GM19452 (cell line): ENCODE measurements at regions not wholly inside any gene's neighbourhood (a gene's known extent, or its start where the extent isn't known, plus 50 kb on each side); places are given as distances from the start of the nearest gene placed in this dataset.

ENCODE experiments used
- ATAC-seq: cut with Tn5 transposase; IDR thresholded peaks from one replicate; pipeline ENCODE4 v1.9.1; 2021; ENCODE audit not compliant: unreplicated experiment

DNA sequence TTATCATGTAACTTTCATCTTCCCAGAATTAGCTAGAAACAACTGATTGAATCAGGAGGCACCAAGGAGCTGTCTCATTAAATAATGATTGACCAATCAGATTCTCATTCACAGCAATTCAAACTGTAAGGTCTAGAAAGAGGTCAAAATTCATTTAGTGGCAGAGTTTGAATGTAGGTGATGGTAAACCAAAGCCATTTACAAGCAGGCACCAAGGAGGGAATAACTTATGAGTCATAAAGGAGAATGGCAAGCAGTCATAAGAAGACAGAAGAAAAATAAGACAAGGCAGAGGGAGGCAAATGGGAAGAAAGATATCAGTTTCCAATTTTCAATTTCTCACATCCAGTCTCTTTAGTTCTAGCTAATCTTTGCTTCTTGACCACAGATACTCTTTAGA is 52.9 kb upstream of the DEFB112 start:
- ATAC-seq, result no peak

DNA sequence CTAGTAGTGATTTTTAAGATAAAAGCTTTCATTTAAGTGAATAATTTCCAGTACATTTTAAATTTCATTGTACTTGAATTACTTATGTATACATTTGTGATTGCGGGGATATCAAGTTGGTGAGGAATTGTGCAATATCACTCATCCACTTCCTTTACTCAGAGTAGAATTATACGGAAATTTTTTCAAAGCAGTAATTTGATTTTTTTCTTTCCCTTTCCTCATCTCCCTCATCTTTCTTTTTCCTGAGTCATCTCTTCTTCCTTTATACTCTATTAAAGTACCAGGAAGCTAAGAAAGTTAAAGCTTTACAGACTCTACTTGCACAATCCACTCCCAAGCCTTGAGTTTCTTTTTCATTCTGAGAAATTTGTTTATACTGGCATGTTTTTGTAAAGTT is 60.9 kb upstream of the DEFB112 start:
- ATAC-seq, result no peak

DNA sequence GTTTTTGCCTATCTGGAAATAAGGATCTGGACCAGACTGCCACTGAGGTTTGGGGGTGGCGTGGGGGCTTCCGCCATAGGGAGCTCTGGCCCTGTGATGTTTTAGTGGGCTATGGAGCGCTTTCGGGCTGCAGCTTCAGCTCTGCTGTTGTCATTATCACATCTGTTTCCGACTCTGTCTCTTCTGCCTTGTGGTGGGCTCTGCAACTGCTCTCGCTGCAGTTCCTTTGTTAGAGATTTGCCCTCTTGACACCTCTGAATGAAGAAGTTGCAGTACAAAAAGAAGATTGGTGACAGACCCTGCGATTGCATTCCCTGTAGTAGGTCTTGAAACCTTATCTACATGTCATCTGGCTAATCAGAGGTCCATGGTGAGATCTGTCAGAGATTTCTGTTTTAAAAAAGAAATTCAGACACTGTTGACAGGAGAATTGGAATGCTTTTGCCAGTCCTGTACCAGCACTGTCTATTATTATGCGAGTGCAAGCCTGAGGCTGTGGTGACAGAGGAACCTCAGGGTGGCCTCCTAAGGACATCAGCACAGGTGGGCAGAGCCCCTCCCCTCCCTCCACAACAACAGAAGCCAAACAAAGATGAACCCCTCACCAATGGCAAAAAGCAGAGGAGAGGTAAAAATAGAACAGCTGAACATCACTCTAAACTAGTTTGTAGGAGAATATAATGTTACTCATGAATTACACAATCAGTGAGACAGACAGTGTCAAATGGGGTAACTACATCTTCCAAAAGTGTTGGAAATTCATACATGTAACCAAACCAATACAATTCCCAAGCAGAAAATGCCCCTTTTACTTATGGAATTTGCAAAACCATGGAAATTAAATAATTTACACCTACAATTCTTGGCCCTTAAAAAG is 63.5 kb upstream of the DEFB112 start:
- ATAC-seq, result no peak

DNA sequence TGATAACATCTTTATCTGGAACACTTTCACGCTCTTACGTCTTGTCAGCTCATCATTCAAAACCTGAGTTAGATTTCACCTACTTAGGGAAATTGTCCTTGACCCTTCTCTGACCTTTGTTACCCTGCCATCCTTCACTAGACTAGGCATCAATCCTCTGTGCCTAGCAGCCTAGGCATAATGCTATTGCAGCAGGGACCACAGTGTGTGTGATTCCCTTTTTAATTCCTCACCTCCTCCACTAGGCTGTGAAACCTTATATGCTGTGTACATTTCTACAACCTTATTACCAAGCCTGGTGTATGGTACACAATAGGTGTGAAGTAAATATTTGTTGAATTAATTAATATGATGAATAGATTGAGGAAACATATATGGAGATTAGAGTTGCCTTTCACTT is 66.7 kb upstream of the DEFB112 start:
- no peak for ATAC-seq

DNA sequence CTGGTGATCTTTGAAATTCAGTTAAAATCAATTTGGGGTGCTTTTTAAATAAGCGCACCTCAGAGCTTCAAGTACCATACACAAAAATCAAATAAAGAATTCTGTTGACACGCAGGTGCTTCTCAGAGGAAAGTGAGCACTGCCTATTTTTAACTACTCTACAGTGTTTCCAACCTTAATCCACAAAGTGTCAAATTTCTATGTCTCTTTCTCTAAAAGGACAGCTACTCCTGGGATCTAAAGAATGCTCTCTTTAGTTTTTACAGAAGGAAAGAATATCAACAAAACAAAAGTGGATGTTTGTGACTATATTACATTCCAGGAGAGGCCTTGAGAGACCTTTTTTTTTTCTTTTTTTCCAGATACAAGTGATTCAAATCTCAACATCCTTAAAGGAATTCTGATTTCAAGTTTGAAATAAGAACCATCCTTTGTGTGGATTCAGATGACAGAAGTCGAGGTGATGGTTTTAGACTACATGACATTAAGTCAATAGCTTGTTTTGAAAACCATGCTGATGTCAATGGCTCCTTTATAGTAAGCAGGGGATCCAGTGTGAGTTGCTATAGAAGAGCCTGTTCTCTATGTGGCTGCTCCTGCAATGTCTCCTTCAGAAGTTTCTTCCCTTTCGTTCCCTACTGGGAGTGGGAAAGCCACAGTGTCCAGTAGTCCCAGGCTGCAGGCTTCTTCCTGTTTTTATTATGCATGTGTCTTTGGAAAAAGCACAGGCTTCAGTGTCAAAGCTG is 67.2 kb upstream of the DEFB112 start:
- no peak for ATAC-seq

DNA sequence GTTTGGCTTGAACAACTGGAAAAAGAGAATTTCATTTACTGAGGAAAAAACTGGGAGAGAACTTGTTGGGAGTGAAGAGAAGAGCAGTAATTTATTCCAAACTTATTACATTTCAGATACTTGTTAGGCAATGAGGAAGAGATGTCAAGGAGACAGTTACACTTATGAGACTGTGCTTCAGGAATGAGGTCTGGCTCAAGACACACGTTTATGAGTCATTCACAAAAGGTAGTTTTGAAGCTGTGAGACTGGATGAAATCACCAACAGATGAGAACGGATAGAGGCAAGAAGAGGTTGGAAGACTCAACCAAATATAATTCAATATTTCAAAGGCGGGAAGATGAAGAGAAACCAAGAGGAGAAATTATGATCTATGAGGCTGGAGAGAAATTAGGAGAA is 70.6 kb upstream of the DEFB112 start:
- ATAC-seq, result no peak

DNA sequence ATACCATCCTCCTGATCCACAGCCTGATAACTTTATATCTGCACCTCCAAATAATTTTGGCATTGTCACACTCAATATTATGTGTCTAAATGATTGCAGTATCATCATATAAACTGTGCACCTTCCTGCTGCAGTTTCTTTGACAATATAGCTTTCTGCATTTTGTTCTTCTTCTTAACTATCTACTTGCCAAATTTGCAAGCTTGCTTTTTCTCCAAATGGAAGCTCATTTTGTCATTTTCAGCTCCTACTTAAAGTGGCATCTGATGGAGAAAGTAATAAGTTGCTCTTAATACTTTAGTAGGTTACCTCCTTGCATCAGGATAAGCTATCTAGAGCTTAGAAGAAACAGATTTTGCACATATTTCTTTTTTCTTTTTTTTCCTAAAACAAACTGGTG is 74.0 kb upstream of the DEFB112 start:
- no peak for ATAC-seq

DNA sequence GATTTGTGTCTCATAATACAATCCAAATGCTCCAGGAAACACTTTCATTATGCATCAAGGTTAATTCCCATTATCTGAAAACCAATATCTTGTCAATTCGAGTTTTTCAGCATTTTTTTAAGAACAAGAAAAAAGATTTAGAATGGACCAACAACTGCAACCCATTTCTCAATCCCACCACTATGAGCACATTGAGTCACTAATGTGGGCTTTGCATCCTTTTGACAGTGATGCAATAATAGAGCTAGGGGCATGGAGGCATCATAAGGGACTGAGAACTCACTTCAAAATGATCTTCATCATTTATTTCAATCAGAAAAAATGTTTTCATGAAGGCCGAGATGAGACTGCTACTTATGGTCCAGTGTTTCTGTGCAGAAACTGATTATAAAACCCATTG is 74.8 kb upstream of the DEFB112 start:
- ATAC-seq, result no peak

DNA sequence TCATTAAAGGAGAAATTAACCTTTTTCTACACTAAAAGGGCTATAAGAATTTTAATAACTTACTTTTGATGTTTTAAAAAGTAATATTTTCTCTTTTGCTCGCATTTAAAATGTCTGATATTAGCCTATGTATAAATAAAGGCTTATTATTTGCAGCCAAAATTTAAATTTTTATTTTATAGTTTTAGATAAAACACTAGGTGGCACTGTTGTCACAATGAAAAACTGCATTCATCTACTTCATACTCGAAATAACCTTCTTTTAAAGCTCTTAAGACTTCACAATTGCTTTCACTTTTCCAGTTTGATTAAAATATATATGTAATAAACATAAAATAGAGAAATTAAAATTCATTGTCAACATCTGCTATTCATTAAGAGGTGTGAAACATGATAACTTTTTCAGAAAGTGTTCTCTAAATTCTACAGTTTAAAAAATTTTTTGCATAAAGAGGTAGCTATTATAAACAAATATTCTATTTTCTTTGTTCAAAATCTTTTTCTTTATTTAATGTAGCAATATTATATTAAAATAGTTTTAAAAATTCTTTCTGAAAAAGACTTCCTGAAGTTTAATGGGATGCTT is 78.8 kb upstream of the DEFB112 start:
- no peak for ATAC-seq

DNA sequence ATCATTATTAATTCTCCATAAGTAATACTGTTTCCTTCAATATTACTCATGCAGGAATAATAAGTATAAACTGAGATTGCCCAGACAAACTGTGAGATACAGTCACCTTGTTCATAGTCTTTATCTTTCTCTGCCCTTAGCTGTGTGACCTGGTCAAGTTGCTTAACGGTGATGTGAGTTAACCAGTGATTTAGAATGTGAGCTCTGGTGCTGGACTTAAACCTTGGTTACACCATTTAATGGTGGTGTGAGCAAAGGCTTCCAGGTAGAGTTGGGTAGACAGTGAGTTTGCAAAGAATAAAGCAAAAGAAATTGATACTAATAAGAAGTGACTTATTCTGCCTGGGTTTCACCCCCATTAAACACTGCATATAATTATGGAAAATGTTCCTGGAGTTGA is 86.2 kb upstream of the DEFB112 start:
- ATAC-seq, result no peak

DNA sequence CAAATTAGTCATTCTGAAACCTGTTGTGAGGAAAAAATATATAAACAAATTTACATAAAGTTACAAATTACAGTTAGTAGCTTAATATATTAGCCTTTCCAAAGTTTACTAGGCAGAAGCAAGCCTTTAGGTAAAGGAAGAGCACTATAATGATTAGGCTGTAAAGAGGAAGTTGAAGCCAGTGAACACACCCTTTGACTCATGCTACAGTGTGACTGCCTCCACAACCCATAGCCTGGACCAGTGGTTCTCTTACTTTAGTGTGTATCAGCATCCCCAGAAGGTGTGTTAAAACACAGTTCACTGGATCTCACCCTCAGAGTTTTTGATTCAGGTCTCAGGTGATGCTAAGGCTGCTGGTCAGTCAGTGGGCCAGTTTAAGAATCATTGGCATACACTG is 91.4 kb upstream of the DEFB112 start:
- ATAC-seq, result no peak

DNA sequence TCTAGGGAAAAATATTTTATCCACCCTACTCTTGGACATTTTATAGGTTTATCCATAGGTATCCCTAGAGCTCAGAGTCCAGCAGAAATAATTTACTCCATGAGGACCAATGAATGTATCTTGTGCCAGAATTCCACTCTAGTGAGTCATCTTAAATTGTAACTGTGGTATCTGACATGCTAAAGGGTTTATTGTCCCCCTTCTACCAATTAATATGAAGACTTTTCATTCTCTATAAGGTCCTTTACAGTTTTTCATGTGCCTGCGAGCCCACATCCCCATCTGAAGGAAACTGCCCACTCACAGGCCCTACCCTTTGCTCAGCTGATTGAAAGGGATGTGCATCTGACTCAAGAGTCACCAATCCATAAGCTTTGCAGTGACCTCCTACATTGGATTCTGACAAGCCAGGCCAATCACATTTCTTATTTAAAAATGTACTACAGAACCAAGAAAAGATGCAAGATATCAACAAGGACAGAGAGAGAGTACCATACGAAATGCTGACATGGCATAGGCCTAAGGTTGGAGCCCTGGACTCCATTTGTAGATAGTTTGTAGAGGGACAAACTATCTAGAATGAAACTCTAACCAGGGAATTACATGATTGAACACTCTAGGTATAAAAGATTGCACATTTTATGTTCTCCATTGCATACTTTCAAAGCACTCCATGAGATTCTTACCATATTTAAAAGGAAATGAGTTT is 93.4 kb upstream of the DEFB112 start:
- no peak for ATAC-seq

DNA sequence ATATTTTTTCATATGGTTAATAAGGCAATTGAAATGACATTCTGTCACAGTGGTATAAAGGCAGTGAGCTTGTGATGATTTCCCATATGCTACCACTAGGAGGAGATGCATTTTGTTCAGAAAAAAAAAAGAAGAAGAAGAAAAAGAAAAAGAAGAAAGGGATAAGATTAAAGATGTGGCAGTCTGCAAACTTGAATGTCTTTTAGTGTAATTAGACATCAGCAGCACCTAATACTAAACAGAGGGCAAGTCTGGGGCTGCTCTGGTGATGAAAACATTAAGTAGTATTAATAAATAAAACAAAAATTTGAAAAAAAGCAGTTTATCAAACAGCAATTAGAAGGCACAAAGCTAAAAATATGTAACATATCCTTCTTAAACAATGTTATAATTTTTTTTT is 95.4 kb upstream of the DEFB112 start:
- no peak for ATAC-seq

DNA sequence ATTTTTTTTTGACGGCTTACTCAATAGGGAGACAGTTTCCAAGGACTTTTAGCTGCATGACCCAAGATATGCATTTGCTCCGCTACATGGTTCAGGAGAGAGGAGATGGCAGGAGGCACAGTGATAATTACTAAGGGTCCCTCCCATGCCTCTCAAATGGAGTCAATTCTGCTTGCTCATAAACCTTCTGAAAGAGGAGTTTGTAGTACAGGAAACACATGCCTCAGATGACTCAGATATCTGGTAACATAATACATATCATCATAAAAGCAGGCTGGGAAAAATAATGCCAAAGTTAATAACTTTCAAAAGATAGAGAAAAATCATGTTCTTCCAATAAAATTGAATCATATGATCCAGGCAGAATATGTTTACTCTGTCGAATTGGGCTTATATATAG is 97.6 kb upstream of the DEFB112 start:
- ATAC-seq, result no peak

DNA sequence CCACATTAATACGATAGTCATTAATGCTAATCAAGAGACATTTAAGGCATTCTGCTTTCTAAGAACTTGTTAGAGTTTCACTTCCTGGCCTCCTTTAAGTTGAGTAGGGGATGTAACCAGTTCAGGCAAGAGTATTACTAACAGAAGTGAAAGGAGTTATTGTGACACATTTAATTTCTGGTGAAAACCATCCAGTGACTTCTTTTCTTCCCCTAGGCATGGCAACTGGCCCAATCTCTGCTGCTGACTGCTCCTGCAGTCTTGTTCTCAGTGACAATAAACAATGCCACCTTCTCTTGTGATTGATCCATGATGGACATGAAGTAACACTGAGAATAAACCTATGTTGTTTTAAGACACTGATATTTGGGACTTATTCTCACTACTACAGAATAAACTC is 130.9 kb upstream of the DEFB112 start:
- ATAC-seq, result no peak

DNA sequence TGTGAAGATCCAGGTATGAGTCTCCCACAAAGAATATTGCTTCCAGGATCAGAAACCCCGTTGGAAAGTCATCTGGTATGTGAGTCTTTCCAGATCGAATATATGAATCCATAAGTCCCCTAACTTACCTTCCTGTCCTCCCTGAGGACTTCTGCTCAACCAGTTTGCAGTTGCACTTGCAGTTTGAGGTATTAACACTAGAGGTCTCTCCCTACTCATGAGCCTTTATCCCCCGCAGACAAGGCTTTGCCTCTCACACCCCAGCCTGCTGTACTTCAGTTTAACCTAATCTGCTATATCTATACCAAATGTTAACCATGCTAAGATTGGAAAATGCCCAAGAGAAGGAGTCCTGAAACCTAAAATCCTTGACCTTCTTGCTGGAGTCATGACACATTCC is 135.3 kb upstream of the DEFB112 start:
- no peak for ATAC-seq

DNA sequence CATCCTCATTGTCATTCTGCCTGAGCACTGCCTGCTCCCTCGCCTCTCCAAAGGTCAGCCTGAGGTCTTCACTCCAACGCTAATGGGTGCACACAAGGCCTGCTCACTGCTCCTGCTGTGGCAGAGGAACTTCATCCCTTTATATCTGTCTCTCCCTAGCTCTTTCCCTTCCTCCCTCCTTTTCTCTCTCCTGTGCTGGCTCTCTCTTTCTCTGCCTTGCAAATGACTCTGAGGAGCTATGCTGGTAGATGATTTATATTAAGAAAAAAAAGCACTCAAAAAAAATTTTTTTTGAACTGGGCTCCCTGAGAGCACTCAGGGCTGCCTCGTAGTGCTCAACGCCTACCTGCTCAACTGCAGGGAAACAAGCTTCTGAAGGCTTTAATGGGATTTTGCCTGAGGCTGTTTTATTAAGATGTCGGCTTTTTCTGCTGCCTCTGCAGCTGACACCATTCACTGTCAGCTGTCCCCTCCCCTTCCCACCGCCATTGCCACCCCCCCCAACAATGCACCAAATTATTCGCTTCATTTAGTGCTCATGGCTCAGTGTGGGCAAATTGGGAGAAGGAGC is 137.7 kb upstream of the DEFB112 start:
- ATAC-seq, result no peak

DNA sequence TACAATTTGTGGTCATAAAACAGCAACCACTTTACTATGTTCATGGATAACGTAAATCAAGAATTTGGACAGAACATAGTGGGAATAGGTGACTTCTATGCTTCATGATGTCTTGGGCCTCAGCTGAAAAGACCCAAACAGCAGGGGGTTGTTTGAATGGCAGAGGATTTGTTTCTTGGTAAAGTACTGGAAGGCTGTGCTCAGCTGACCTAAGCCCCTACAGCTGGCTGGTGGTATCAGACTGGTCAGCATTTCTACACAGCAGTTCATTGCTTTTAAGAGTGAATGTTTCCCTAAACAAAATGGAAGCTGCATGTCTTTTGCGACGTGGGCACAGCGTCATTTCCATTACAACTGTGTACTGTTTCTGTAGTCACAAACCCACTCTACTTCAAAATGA is 148.5 kb upstream of the DEFB112 start:
- no peak for ATAC-seq

DNA sequence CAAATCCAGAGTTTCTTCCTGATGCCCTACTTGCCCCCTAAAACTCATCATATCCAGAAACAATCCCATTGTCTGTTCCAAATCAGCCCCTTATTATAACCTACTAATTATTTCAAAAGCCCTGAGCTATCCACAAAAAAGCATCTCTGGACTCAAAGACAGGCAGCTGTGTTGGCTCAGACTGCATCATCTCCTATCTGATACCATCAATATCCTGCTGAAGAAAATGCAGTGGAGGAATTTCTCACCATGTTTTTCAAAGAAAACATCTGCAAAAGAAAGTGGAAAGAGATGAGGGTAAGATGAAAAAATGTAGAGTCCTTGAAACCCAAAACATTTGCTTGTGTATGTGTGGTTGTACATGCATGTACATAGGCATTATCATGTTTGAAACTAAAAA is 153.0 kb upstream of the DEFB112 start:
- no peak for ATAC-seq

DNA sequence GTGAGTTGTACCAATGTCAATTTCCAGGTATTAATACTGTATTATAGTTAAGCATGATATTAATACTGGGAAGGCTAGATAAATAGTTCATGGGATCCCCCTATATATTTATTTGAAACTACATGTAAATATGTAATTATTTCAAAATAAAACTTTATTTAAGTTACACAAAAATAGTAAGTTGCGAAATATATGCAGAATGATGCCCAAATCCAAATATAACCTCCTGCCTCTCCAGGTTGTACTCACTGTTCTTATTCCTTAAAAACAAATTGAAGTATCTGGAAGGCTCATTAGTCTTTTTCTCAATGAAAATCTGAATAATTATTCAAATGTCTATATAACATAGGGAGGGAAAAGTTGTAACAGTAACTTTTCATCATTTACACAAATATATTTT is 161.9 kb upstream of the DEFB112 start:
- no peak for ATAC-seq

DNA sequence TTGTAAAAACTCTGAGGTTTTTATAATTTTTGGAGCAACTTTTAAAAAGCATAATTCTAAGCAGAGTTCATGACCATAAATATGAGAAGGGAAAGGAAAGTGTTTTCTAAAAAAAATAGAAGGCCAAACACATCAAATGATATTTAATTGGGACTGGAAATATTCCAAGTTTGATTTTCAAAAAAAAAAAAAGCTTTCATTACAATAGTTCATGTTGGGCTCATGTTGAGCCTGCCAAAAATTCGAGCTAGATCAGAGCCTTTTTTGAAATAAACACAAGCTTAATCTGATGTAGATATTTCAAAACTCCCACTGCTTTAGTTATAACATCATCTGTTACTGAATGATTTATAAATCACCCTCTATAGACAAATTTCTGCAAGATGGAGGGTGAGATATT is 163.4 kb upstream of the DEFB112 start:
- ATAC-seq, result no peak
